ENCODE measurements at regions not wholly inside any gene's neighbourhood (a gene's known extent, or its start where the extent isn't known, plus 50 kb on each side); places are given as distances from the start of the nearest gene placed in this dataset.

DNA sequence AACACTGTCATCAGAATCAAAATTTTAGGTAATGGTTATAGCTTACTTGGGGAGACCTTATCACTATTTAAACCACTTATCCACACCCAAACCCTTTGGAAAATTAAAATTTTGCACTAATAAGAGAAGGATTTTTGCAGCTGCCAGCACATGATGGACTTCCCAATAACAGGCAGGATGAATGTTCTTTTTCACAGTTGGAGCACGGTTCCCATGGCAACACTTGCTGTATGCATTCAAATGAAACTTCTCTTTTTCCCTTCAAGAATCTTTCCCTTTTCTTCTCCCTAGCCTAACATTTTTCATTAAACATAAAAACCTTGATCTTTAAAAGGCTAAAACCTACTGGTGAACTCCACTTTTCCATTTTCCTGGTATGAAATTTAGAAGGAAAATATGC lies 768.2 kb downstream of the KCTD8 start:
- Histone ChIP-seq H3K9me3 (ENCODE audit: insufficient read depth, low read length) (no peaks in the 10 kb centered on the region; the same call in 1 of the 2 replicates), H4K20me1 (ENCODE audit: low read depth, low read length) (no peaks in the 10 kb centered on the region), H2AFZ (ENCODE audit: low read depth, low read length, severe bottlenecking) (no peak overlapping the region), H3F3A (ENCODE audit: insufficient read depth) (no peaks in the 10 kb centered on the region), H3K9ac (ENCODE audit: low read length) (no peak overlapping the region), H3K4me2 (ENCODE audit: low read depth, low read length, poor library complexity, severe bottlenecking) (no peak overlapping the region), H3K36me3 (ENCODE audit: low read length) (no peaks in the 10 kb centered on the region), H3K79me2 (ENCODE audit: insufficient read depth, low read length) (no peaks in the 10 kb centered on the region), H3K4me3 (ENCODE audit: insufficient read depth, low read length, poor library complexity, severe bottlenecking) (no peak overlapping the region), H3K9me2 (replicated peaks; ENCODE audit: insufficient read depth, low read length) (no peaks in the 10 kb centered on the region), H3K27me3 (ENCODE audit: low read length) (no peaks in the 10 kb centered on the region), H3K27ac (ENCODE audit: low read depth, low read length) (no peak overlapping the region)
- TF ChIP-seq EZH2phosphoT487 (conservative IDR thresholded peaks at IDR 0.05; ENCODE audit: low read length), result no peak
- TF ChIP-seq, protein P1, sequence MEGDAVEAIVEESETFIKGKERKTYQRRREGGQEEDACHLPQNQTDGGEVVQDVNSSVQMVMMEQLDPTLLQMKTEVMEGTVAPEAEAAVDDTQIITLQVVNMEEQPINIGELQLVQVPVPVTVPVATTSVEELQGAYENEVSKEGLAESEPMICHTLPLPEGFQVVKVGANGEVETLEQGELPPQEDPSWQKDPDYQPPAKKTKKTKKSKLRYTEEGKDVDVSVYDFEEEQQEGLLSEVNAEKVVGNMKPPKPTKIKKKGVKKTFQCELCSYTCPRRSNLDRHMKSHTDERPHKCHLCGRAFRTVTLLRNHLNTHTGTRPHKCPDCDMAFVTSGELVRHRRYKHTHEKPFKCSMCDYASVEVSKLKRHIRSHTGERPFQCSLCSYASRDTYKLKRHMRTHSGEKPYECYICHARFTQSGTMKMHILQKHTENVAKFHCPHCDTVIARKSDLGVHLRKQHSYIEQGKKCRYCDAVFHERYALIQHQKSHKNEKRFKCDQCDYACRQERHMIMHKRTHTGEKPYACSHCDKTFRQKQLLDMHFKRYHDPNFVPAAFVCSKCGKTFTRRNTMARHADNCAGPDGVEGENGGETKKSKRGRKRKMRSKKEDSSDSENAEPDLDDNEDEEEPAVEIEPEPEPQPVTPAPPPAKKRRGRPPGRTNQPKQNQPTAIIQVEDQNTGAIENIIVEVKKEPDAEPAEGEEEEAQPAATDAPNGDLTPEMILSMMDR (IDR thresholded peaks at IDR 0.05; ENCODE audit: insufficient read depth, low read length, poor library complexity, severe bottlenecking), result no peak

DNA sequence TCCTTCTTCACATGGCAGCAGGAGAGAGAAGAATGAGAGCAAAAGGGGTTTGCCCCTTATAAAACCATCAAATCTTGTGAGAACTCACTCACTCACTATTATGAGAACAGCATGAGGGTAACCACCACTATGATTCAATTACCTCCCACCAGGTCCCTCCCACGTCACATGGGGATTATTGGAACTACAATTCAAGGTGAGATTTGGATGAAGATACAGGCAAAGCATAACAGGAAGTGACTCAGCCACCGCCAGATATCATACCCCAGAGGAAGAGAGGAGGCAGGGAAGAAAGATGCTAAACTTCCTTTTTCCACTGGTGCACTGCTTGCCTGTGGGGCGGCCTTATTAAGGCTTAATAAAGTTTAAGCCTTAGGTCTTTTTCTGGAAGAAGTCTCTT lies 766.1 kb downstream of the KCTD8 start:
- H3K27ac ChIP-seq (ENCODE audit: low read depth, low read length), result no peak overlapping the region
- H3K36me3 ChIP-seq (ENCODE audit: low read length), result no peaks in the 10 kb centered on the region

DNA sequence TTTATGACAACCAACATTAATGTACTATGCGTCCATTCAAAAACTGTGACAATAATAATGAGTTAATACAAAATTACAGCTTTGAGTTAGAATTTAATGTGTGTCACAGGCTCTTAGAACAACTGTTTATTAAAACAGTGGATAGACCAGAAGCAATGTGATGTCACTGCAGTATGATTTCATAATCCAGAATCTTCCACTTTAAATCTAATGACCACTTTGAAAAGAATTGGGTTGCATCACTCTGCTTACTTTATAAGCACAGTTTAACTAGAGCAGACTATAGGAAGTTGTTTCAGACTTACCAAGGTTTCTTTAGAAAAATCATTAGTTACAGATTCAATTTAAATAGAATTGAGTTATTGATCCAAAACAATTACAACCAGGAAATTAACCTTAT lies 758.5 kb downstream of the KCTD8 start:
- Histone ChIP-seq H4K20me1 (ENCODE audit: low read depth, low read length) (no peaks in the 10 kb centered on the region), H3K4me2 (ENCODE audit: low read depth, low read length, poor library complexity, severe bottlenecking) (no peak overlapping the region), H3K27me3 (ENCODE audit: low read length) (no peaks in the 10 kb centered on the region), H3K9me3 (ENCODE audit: insufficient read depth, low read length) (no peaks in the 10 kb centered on the region), H3K36me3 (ENCODE audit: low read length) (no peaks in the 10 kb centered on the region), H3K4me3 (ENCODE audit: insufficient read depth, low read length, poor library complexity, severe bottlenecking) (no peak overlapping the region), H3K27ac (ENCODE audit: low read depth, low read length) (no peak overlapping the region), H2AFZ (ENCODE audit: low read depth, low read length, severe bottlenecking) (no peak overlapping the region), H3K79me2 (ENCODE audit: insufficient read depth, low read length) (no peaks in the 10 kb centered on the region), H3F3A (ENCODE audit: insufficient read depth) (no peaks in the 10 kb centered on the region), H3K9ac (ENCODE audit: low read length) (no peak overlapping the region), H3K9me2 (replicated peaks; ENCODE audit: insufficient read depth, low read length) (no peaks in the 10 kb centered on the region)
- TF ChIP-seq, protein P1 (IDR thresholded peaks at IDR 0.05; ENCODE audit: insufficient read depth, low read length, poor library complexity, severe bottlenecking), result no peak
- no peak for TF ChIP-seq EZH2phosphoT487 (conservative IDR thresholded peaks at IDR 0.05; ENCODE audit: low read length)

More for the DNA sequence above, 766.1 kb downstream of the KCTD8 start:
- Histone ChIP-seq H3K27me3 (ENCODE audit: low read length) (no peaks in the 10 kb centered on the region), H3K4me2 (ENCODE audit: low read depth, low read length, poor library complexity, severe bottlenecking) (no peak overlapping the region), H3K9me2 (replicated peaks; ENCODE audit: insufficient read depth, low read length) (no peaks in the 10 kb centered on the region), H3K9ac (ENCODE audit: low read length) (no peak overlapping the region), H3K4me3 (ENCODE audit: insufficient read depth, low read length, poor library complexity, severe bottlenecking) (no peak overlapping the region), H3K9me3 (ENCODE audit: insufficient read depth, low read length) (no peaks in the 10 kb centered on the region; the same call in 1 of the 2 replicates), H4K20me1 (ENCODE audit: low read depth, low read length) (no peaks in the 10 kb centered on the region), H2AFZ (ENCODE audit: low read depth, low read length, severe bottlenecking) (peak overlapping the region; percentile 37), H3K79me2 (ENCODE audit: insufficient read depth, low read length) (no peaks in the 10 kb centered on the region), H3F3A (ENCODE audit: insufficient read depth) (no peaks in the 10 kb centered on the region)
- TF ChIP-seq, protein P1 (IDR thresholded peaks at IDR 0.05; ENCODE audit: insufficient read depth, low read length, poor library complexity, severe bottlenecking), result no peak
- TF ChIP-seq EZH2phosphoT487 (conservative IDR thresholded peaks at IDR 0.05; ENCODE audit: low read length), result no peak

All from SU-DHL-6 (cell line).